ENCODE measurements at regions not wholly inside any gene's neighbourhood (a gene's known extent, or its start where the extent isn't known, plus 50 kb on each side); places are given as distances from the start of the nearest gene placed in this dataset.
"Not testable (repeated sequence)": the region's sequence is repeated elsewhere in the genome, so short reads cannot be mapped to it uniquely, and the experiment has no call there.

DNA sequence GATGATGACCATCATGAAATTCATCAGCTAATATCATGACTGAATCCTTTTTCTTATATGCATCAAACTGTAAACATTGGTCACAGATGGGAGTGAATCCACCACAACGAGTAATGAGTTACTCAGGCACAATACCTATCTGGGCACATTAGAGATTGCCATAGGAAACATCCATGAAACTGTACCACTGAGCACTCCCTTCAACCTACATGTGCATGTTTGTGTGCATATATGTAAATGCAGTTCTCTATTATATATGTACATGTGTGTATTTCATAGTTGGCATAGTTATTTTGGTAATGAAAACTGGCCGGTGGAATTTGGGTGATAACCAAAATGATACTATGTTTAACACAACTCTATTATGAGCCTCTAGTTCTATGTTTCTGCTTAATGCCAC, 387.3 kb upstream of the ARRDC3 start:
- Histone ChIP-seq H3K27me3 (ENCODE audit: insufficient read depth, low read depth, low read length) (no peaks in the 10 kb centered on the region), H3K36me3 (ENCODE audit: insufficient read depth, low read length) (no peaks in the 10 kb centered on the region), H3K79me2 (replicated peaks; ENCODE audit: insufficient read depth, low read length) (no peaks in the 10 kb centered on the region), H3K4me2 (ENCODE audit: low read length) (no peak overlapping the region), H3K9ac (ENCODE audit: low read length) (no peak overlapping the region), H3F3A (ENCODE audit: insufficient read depth, low read length, poor library complexity, severe bottlenecking) (no peaks in the 10 kb centered on the region), H3K4me3 (ENCODE audit: low read length) (no peak overlapping the region), H3K27ac (ENCODE audit: low read length) (no peak overlapping the region), H2AFZ (ENCODE audit: low read depth, low read length) (no peak overlapping the region), H3K9me2 (ENCODE audit: insufficient read depth, low read length) (no peaks in the 10 kb centered on the region), H3K9me3 (ENCODE audit: low read length) (no peaks in the 10 kb centered on the region), H4K20me1 (ENCODE audit: insufficient read depth) (no peaks in the 10 kb centered on the region)
- TF ChIP-seq SMC3 (conservative IDR thresholded peaks at IDR 0.05; ENCODE audit: poor library complexity) (no peak), POLR2AphosphoS5 (IDR thresholded peaks at IDR 0.05) (no peak), MXI1 (conservative IDR thresholded peaks at IDR 0.05; ENCODE audit: poor library complexity, severe bottlenecking) (no peak), EZH2 (IDR thresholded peaks at IDR 0.05; ENCODE audit: borderline replicate concordance, insufficient read depth, low read length, poor library complexity, severe bottlenecking) (no peak), EP300 (conservative IDR thresholded peaks at IDR 0.05; ENCODE audit: poor library complexity, severe bottlenecking) (no peak), RAD21 (conservative IDR thresholded peaks at IDR 0.05) (no peak), TAF1 (IDR thresholded peaks at IDR 0.05; ENCODE audit: low read depth) (no peak)
- TF ChIP-seq, protein P1, sequence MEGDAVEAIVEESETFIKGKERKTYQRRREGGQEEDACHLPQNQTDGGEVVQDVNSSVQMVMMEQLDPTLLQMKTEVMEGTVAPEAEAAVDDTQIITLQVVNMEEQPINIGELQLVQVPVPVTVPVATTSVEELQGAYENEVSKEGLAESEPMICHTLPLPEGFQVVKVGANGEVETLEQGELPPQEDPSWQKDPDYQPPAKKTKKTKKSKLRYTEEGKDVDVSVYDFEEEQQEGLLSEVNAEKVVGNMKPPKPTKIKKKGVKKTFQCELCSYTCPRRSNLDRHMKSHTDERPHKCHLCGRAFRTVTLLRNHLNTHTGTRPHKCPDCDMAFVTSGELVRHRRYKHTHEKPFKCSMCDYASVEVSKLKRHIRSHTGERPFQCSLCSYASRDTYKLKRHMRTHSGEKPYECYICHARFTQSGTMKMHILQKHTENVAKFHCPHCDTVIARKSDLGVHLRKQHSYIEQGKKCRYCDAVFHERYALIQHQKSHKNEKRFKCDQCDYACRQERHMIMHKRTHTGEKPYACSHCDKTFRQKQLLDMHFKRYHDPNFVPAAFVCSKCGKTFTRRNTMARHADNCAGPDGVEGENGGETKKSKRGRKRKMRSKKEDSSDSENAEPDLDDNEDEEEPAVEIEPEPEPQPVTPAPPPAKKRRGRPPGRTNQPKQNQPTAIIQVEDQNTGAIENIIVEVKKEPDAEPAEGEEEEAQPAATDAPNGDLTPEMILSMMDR (IDR thresholded peaks at IDR 0.05; ENCODE audit: poor library complexity, severe bottlenecking) = no peak
- TF ChIP-seq, protein P2, sequence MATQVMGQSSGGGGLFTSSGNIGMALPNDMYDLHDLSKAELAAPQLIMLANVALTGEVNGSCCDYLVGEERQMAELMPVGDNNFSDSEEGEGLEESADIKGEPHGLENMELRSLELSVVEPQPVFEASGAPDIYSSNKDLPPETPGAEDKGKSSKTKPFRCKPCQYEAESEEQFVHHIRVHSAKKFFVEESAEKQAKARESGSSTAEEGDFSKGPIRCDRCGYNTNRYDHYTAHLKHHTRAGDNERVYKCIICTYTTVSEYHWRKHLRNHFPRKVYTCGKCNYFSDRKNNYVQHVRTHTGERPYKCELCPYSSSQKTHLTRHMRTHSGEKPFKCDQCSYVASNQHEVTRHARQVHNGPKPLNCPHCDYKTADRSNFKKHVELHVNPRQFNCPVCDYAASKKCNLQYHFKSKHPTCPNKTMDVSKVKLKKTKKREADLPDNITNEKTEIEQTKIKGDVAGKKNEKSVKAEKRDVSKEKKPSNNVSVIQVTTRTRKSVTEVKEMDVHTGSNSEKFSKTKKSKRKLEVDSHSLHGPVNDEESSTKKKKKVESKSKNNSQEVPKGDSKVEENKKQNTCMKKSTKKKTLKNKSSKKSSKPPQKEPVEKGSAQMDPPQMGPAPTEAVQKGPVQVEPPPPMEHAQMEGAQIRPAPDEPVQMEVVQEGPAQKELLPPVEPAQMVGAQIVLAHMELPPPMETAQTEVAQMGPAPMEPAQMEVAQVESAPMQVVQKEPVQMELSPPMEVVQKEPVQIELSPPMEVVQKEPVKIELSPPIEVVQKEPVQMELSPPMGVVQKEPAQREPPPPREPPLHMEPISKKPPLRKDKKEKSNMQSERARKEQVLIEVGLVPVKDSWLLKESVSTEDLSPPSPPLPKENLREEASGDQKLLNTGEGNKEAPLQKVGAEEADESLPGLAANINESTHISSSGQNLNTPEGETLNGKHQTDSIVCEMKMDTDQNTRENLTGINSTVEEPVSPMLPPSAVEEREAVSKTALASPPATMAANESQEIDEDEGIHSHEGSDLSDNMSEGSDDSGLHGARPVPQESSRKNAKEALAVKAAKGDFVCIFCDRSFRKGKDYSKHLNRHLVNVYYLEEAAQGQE (IDR thresholded peaks at IDR 0.05; ENCODE audit: borderline replicate concordance) = no peak

DNA sequence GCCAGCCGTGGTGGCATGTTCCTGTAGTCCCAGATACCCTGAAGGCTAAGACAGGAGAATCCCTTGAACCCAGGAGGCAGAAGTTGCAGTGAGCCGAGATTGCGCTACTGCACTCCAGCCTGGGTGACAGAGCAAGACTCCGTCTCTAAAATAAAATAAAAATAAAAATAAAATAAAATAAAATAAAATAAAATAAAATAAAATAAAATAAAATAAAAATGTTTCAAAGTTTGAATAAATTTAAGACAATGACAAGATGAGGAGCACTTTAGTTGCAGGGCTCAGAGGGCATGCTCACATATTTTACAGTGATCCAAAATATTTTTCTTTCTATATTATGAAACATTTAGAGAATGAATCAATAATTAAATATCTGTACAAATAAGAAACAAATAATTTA, 374.3 kb upstream of the ARRDC3 start:
- H3K9me3 ChIP-seq (ENCODE audit: low read length); H4K20me1 ChIP-seq (ENCODE audit: insufficient read depth); H3K4me3 ChIP-seq (ENCODE audit: low read length); H3K79me2 ChIP-seq (replicated peaks; ENCODE audit: insufficient read depth, low read length); H3K4me2 ChIP-seq (ENCODE audit: low read length); H2AFZ ChIP-seq (ENCODE audit: low read depth, low read length); H3K27ac ChIP-seq (ENCODE audit: low read length); H3K27me3 ChIP-seq (ENCODE audit: insufficient read depth, low read depth, low read length); H3F3A ChIP-seq (ENCODE audit: insufficient read depth, low read length, poor library complexity, severe bottlenecking); H3K36me3 ChIP-seq (ENCODE audit: insufficient read depth, low read length); H3K9ac ChIP-seq (ENCODE audit: low read length); H3K9me2 ChIP-seq (ENCODE audit: insufficient read depth, low read length): not testable (repeated sequence)

DNA sequence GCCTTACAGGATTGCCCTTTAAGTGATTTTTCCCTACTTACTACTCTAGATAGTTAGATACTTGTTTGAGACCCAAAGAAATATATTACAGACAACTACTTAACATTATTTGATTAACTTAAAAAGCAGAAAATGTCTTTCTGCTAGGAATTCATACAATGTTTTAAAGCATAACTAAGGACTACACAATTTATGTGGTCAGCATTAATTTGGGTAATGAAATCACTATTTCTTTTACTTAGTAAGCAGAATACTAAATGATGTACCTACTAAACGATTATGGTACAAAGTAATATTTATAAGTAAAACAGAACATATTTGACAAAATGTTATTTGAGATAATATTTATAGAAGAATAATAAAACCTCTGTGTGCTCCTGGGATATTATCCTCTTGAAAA, 371.9 kb upstream of the ARRDC3 start:
- Histone ChIP-seq H3K9me3 (ENCODE audit: low read length) (no peaks in the 10 kb centered on the region), H3K9me2 (ENCODE audit: insufficient read depth, low read length) (no peaks in the 10 kb centered on the region), H4K20me1 (ENCODE audit: insufficient read depth) (no peaks in the 10 kb centered on the region), H2AFZ (ENCODE audit: low read depth, low read length) (no peak overlapping the region), H3K4me2 (ENCODE audit: low read length) (no peak overlapping the region), H3K9ac (ENCODE audit: low read length) (no peak overlapping the region), H3K79me2 (replicated peaks; ENCODE audit: insufficient read depth, low read length) (no peaks in the 10 kb centered on the region), H3K4me3 (ENCODE audit: low read length) (no peak overlapping the region), H3K27ac (ENCODE audit: low read length) (no peak overlapping the region), H3K36me3 (ENCODE audit: insufficient read depth, low read length) (no peaks in the 10 kb centered on the region), H3F3A (ENCODE audit: insufficient read depth, low read length, poor library complexity, severe bottlenecking) (no peaks in the 10 kb centered on the region), H3K27me3 (ENCODE audit: insufficient read depth, low read depth, low read length) (no peaks in the 10 kb centered on the region)
- TF ChIP-seq MXI1 (conservative IDR thresholded peaks at IDR 0.05; ENCODE audit: poor library complexity, severe bottlenecking) (no peak), EP300 (conservative IDR thresholded peaks at IDR 0.05; ENCODE audit: poor library complexity, severe bottlenecking) (no peak), POLR2AphosphoS5 (IDR thresholded peaks at IDR 0.05) (no peak)

DNA sequence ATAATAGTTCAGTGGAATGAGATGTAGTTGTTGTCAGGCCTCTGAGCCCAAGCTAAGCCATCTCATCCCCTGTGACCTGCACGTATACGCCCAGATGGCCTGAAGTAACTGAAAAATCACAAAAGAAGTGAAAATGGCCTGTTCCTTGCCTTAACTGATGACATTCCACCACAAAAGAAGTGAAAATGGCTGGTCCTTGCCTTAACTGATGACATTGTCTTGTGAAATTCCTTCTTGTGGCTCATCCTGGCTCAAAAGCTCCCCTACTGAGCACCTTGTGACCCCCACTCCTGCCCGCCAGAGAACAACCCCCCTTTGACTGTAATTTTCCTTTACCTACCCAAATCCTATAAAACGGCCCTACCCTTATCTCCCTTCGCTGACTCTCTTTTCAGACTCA, 361.4 kb upstream of the ARRDC3 start:
- not testable (repeated sequence) for H3K9ac ChIP-seq (ENCODE audit: low read length); H2AFZ ChIP-seq (ENCODE audit: low read depth, low read length); H3K36me3 ChIP-seq (ENCODE audit: insufficient read depth, low read length); H3K4me2 ChIP-seq (ENCODE audit: low read length); H3K4me3 ChIP-seq (ENCODE audit: low read length); H3K9me2 ChIP-seq (ENCODE audit: insufficient read depth, low read length); H3K27ac ChIP-seq (ENCODE audit: low read length); H3K9me3 ChIP-seq (ENCODE audit: low read length); H3K27me3 ChIP-seq (ENCODE audit: insufficient read depth, low read depth, low read length); H3F3A ChIP-seq (ENCODE audit: insufficient read depth, low read length, poor library complexity, severe bottlenecking); H4K20me1 ChIP-seq (ENCODE audit: insufficient read depth); H3K79me2 ChIP-seq (replicated peaks; ENCODE audit: insufficient read depth, low read length)
